ENCODE measurements at regions not wholly inside any gene's neighbourhood (a gene's known extent, or its start where the extent isn't known, plus 50 kb on each side); places are given as distances from the start of the nearest gene placed in this dataset.

- CTCF ChIA-PET = no interaction called here
- no peak overlapping the region for H4K5ac ChIP-seq (ENCODE audit: low read depth, low read length)
- no TSS peak for BruUV-seq (replicated peaks)
- H3K9me3 ChIP-seq (ENCODE audit: control insufficient read depth, insufficient read depth, low read length) = no peaks in the 10 kb centered on the region
- H2BK15ac ChIP-seq (ENCODE audit: low read depth, low read length) = no peak overlapping the region
- no peaks in the 10 kb centered on the region for H3K36me3 ChIP-seq (ENCODE audit: control insufficient read depth, insufficient read depth, low read length)
- no peak overlapping the region for H3K27ac ChIP-seq (ENCODE audit: insufficient read depth, low read length)
- no peak overlapping the region for H4K8ac ChIP-seq (ENCODE audit: low read depth in 2 of 2, low read length in 2 of 2)
- ATAC-seq (ENCODE audit: low read depth) = peak; percentile 37; the same call in 1 of the 2 replicates
- H2BK20ac ChIP-seq (ENCODE audit: low read depth, low read length) = no peak overlapping the region
- no peaks in the 10 kb centered on the region for H3K9me1 ChIP-seq (ENCODE audit: insufficient read depth, low read length)
- DNase-seq = peak; percentile 77
- in situ Hi-C loops (cut with MboI; ENCODE audit: low sequenced_read_pairs) = no loop called here
- H2BK5ac ChIP-seq (ENCODE audit: low read depth, low read length, poor library complexity, severe bottlenecking) = no peak overlapping the region
- TF ChIP-seq CTCF (conservative IDR thresholded peaks at IDR 0.05; ENCODE audit: low read depth, low read length) = no peak
- peak; percentile 70 for TF ChIP-seq RFX5 (IDR thresholded peaks at IDR 0.05; ENCODE audit: low read depth, low read length)
- H3K27me3 ChIP-seq (ENCODE audit: control insufficient read depth, insufficient read depth, low read length) = no peaks in the 10 kb centered on the region
- H2AK9ac ChIP-seq (replicated peaks; ENCODE audit: low read depth, low read length, poor library complexity) = no peak overlapping the region
- H3K4me2 ChIP-seq (ENCODE audit: low read depth, low read length) = no peak overlapping the region
- peak overlapping the region; percentile 66; the same call in 1 of the 2 replicates for H3K14ac ChIP-seq (replicated peaks; ENCODE audit: low read depth, low read length)
- no peak overlapping the region for H3K4ac ChIP-seq (ENCODE audit: low read depth, low read length)
- no peak overlapping the region for H2BK120ac ChIP-seq (ENCODE audit: low read depth, low read length)
- POLR2A ChIA-PET (ENCODE audit: unreplicated experiment) = no interaction called here
- intact Hi-C loops (cut with micrococcal nuclease) = loop anchor here (10.0 kb wide), 1 partner anchor 461 kb away; no protein-coding TSS in a partner anchor
- H3K56ac ChIP-seq (ENCODE audit: extremely low read depth, insufficient read depth, low read length) = no peak overlapping the region
- H3K23ac ChIP-seq (ENCODE audit: low read depth, low read length) = peak overlapping the region; percentile 43; the same call in 1 of the 2 replicates
- H3K79me1 ChIP-seq (ENCODE audit: low read depth in 1 of 2, low read length in 2 of 2) = no peaks in the 10 kb centered on the region
- H2AK5ac ChIP-seq (ENCODE audit: low read depth, low read length) = no peak overlapping the region
- dilution Hi-C loops (cut with HindIII; ENCODE audit: low sequenced_read_pairs, unreplicated experiment) = no loop called here
- no peaks in the 10 kb centered on the region for H4K20me1 ChIP-seq (ENCODE audit: insufficient read depth, low read length)
- no peak overlapping the region for H3K9ac ChIP-seq (ENCODE audit: low read depth, low read length)
- H3K4me3 ChIP-seq (ENCODE audit: insufficient read depth, low read depth, low read length) = no peak overlapping the region
- no peak overlapping the region for H3K18ac ChIP-seq (ENCODE audit: low read depth, low read length)
- no peaks in the 10 kb centered on the region; the same call in 1 of the 2 replicates for H3K4me1 ChIP-seq (ENCODE audit: control insufficient read depth, insufficient read depth, low read length)
- peak overlapping the region; percentile 59 for H2AFZ ChIP-seq (replicated peaks; ENCODE audit: low read length, poor library complexity)
- no peak overlapping the region for H4K91ac ChIP-seq (ENCODE audit: insufficient read depth, low read depth, low read length)
These were observed 200.2 kb upstream of the DPH6 start for GRCh38 chr15:35746121-35746520.

Measured in IMR-90 (cell line).